ENCODE measurements at regions not wholly inside any gene's neighbourhood (a gene's known extent, or its start where the extent isn't known, plus 50 kb on each side); places are given as distances from the start of the nearest gene placed in this dataset.

DNA sequence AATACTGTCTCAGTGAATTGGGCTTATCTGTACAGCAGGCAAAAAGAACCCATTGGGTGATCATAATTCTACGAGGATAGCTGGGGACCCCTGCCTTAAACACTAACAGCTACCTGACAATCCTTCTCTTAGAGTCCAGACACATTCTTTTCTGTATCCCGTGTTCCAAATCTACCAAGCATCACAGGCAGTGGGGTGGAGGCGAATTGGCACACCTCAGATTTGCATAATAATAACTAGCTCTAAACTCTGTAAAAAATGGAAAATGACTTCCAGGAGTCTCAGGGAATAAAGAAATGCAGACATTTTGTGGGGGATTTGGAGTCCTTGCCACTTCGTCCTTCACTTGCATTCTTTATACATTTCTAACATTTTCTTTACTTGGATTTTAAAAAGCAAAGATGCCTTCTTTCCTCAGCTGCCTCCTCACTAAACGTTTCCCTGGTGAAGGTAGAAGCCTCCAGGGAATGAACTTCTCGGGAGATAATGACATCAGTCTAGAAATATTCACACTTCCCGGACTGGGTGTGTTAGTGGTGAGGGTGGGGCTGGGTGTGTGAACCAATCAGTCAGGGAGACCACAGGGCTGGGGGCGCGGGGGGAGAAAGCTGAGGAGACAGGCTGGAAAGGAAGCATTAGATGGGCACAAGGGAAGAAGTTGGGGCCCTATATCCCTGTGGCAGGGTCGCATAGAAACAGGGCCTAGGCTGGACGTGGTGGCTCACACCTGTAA lies 59.1 kb upstream of the BOD1L2 start:
- peak; percentile 49 for DNase-seq

DNA sequence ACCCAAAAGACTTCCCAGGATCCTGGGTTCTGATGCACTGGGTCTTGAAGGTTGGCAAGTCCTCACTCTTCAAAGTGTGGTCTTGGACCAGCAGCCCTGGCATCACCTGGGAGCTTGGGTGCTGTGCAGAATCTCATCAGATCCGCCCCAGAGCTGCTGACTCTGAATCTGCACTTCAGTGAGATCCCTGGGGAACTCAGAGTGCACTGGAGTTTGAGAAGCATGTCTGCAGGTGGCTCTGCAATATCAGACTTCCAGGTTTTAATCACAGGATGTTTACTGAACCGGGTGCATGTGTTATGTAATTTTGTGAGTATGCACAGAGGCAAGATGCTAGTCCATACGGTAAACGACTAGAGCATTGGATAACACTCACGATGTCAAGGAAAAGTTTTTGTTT lies 58.0 kb upstream of the BOD1L2 start:
- DNase-seq, result no peak

GRCh38 chr18:57089702-57090101 lies 57.2 kb upstream of the BOD1L2 start:
- DNase-seq, result no peak

GRCh38 chr18:57091231-57091630 lies 55.7 kb upstream of the BOD1L2 start:
- no peak for DNase-seq

DNA sequence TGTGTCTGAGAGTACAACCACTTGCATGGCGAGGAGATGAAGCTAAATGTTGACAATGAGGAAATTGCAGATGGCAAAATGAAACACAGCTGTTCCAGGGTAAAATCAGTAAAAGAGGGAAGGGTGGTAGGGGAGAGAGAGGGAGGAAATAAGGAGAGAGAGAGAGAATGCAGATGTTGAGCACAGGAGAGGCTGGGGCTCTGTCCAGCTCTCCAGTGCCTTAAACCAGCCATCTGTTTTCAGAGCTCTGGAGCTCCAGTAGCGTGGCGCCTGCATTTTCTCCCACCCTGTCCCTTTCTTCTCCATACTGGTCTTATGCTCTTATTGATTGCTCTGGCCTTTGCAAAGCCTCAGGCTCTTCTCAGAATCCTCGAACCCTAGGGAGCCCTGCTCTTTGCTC lies 52.7 kb upstream of the BOD1L2 start:
- no peak for DNase-seq

- no peak for DNase-seq
Observed at GRCh38 chr18:57095884-57096283, 51.0 kb upstream of the BOD1L2 start.
